ENCODE measurements at regions not wholly inside any gene's neighbourhood (a gene's known extent, or its start where the extent isn't known, plus 50 kb on each side); places are given as distances from the start of the nearest gene placed in this dataset.
"Not testable (repeated sequence)": the region's sequence is repeated elsewhere in the genome, so short reads cannot be mapped to it uniquely, and the experiment has no call there.

GRCh38 chr3:106842151-106842550, 535.1 kb upstream of the CCDC54 start:
- H3K79me2 ChIP-seq: no peaks in the 10 kb centered on the region
- no peaks in the 10 kb centered on the region for H3K36me3 ChIP-seq (ENCODE audit: control insufficient read depth, insufficient read depth, low read length)
- no peak overlapping the region for H3K4me3 ChIP-seq (ENCODE audit: low read depth, low read length)
- H3K27me3 ChIP-seq (ENCODE audit: control insufficient read depth, insufficient read depth, low read length): no peaks in the 10 kb centered on the region
- no peaks in the 10 kb centered on the region for H3K9me3 ChIP-seq (ENCODE audit: control insufficient read depth, low read length)
- H3K4me1 ChIP-seq: peaks cover 4% of the 10 kb centered on the region
- H3K9ac ChIP-seq: no peak overlapping the region
- no peak overlapping the region for H2AFZ ChIP-seq
- no peak for TF ChIP-seq CTCF (IDR thresholded peaks at IDR 0.05)
- H3K27ac ChIP-seq: no peak overlapping the region
- no peak overlapping the region for H3K4me2 ChIP-seq (ENCODE audit: low read length)

- no peaks in the 10 kb centered on the region for H3K36me3 ChIP-seq (ENCODE audit: control insufficient read depth, insufficient read depth, low read length)
- H3K4me3 ChIP-seq (ENCODE audit: low read depth, low read length): no peak overlapping the region
- no peak overlapping the region for H3K4me2 ChIP-seq (ENCODE audit: low read length)
- H3K4me1 ChIP-seq: peaks cover 4% of the 10 kb centered on the region
- no peaks in the 10 kb centered on the region for H3K79me2 ChIP-seq
- H3K27ac ChIP-seq: no peak overlapping the region
- TF ChIP-seq CTCF (IDR thresholded peaks at IDR 0.05): no peak
- no peak overlapping the region for H2AFZ ChIP-seq
- no peaks in the 10 kb centered on the region for H3K9me3 ChIP-seq (ENCODE audit: control insufficient read depth, low read length)
- H3K27me3 ChIP-seq (ENCODE audit: control insufficient read depth, insufficient read depth, low read length): no peaks in the 10 kb centered on the region
- H3K9ac ChIP-seq: no peak overlapping the region
These were observed 532.6 kb upstream of the CCDC54 start for GRCh38 chr3:106844638-106845037.

- Histone ChIP-seq H3K27ac (no peak overlapping the region), H3K27me3 (ENCODE audit: control insufficient read depth, insufficient read depth, low read length) (no peaks in the 10 kb centered on the region), H3K4me2 (ENCODE audit: low read length) (no peak overlapping the region), H3K4me1 (no peaks in the 10 kb centered on the region), H2AFZ (no peak overlapping the region), H3K36me3 (ENCODE audit: control insufficient read depth, insufficient read depth, low read length) (no peaks in the 10 kb centered on the region), H3K4me3 (ENCODE audit: low read depth, low read length) (no peak overlapping the region), H3K79me2 (no peaks in the 10 kb centered on the region), H3K9ac (no peak overlapping the region), H3K9me3 (ENCODE audit: control insufficient read depth, low read length) (no peaks in the 10 kb centered on the region)
- no peak for TF ChIP-seq CTCF (IDR thresholded peaks at IDR 0.05)
These were observed 529.1 kb upstream of the CCDC54 start for GRCh38 chr3:106848099-106848498.

- Histone ChIP-seq H3K36me3 (ENCODE audit: control insufficient read depth, insufficient read depth, low read length) (no peaks in the 10 kb centered on the region), H3K4me2 (ENCODE audit: low read length) (no peak overlapping the region)
- TF ChIP-seq CTCF (IDR thresholded peaks at IDR 0.05): no peak
These were observed 526.8 kb upstream of the CCDC54 start for GRCh38 chr3:106850437-106850836.

GRCh38 chr3:106858321-106858720, 518.9 kb upstream of the CCDC54 start:
- not testable (repeated sequence) for H3K9me3 ChIP-seq (ENCODE audit: control insufficient read depth, low read length); H3K4me2 ChIP-seq (ENCODE audit: low read length); H3K27ac ChIP-seq

More at GRCh38 chr3:106850437-106850836, 526.8 kb upstream of the CCDC54 start:
- H3K4me1 ChIP-seq: no peaks in the 10 kb centered on the region
- H3K79me2 ChIP-seq: no peaks in the 10 kb centered on the region
- H3K27ac ChIP-seq: no peak overlapping the region
- no peak overlapping the region for H3K9ac ChIP-seq
- H2AFZ ChIP-seq: no peak overlapping the region
- H3K27me3 ChIP-seq (ENCODE audit: control insufficient read depth, insufficient read depth, low read length): no peaks in the 10 kb centered on the region
- H3K9me3 ChIP-seq (ENCODE audit: control insufficient read depth, low read length): no peaks in the 10 kb centered on the region
- H3K4me3 ChIP-seq (ENCODE audit: low read depth, low read length): no peak overlapping the region

More at GRCh38 chr3:106858321-106858720, 518.9 kb upstream of the CCDC54 start:
- H3K4me1 ChIP-seq; H3K4me3 ChIP-seq (ENCODE audit: low read depth, low read length); H3K9ac ChIP-seq; H3K27me3 ChIP-seq (ENCODE audit: control insufficient read depth, insufficient read depth, low read length); H3K36me3 ChIP-seq (ENCODE audit: control insufficient read depth, insufficient read depth, low read length); H2AFZ ChIP-seq; H3K79me2 ChIP-seq: not testable (repeated sequence)

All from parathyroid adenoma (tissue), 2 donors.